DND-41 (cell line): ENCODE measurements at regions not wholly inside any gene's neighbourhood (a gene's known extent, or its start where the extent isn't known, plus 50 kb on each side); places are given as distances from the start of the nearest gene placed in this dataset.

Experiments used
- CTCF ChIP-seq: IDR thresholded peaks from 2 replicates; pipeline ENCODE4 v1.5.1; 2012; ENCODE audit warnings: borderline replicate concordance, low read length, moderate library complexity, mild to moderate bottlenecking; ENCODE audit not compliant: poor library complexity, severe bottlenecking; ENCODE audit errors: extremely low read depth
- EZH2 ChIP-seq: IDR thresholded peaks from 3 replicates; pipeline ENCODE4 v1.6.1; 2012; ENCODE audit warnings: borderline replicate concordance, low read depth, mild to moderate bottlenecking, moderate library complexity, low read length, inconsistent platforms; ENCODE audit not compliant: severe bottlenecking

- no peak for TF ChIP-seq EZH2
- no peak for TF ChIP-seq CTCF
Measured at GRCh38 chr16:72434159-72434558, 262.2 kb upstream of the PMFBP1 start.
